HG03060 (cell line): ENCODE measurements at regions not wholly inside any gene's neighbourhood (a gene's known extent, or its start where the extent isn't known, plus 50 kb on each side); places are given as distances from the start of the nearest gene placed in this dataset.
"Not testable (repeated sequence)": the region's sequence is repeated elsewhere in the genome, so short reads cannot be mapped to it uniquely, and the experiment has no call there.

Source experiments
- ATAC-seq: cut with Tn5 transposase; IDR thresholded peaks from one replicate; pipeline ENCODE4 v1.9.1; 2021; ENCODE audit warnings: low read depth, moderate number of reproducible peaks; ENCODE audit not compliant: unreplicated experiment

DNA sequence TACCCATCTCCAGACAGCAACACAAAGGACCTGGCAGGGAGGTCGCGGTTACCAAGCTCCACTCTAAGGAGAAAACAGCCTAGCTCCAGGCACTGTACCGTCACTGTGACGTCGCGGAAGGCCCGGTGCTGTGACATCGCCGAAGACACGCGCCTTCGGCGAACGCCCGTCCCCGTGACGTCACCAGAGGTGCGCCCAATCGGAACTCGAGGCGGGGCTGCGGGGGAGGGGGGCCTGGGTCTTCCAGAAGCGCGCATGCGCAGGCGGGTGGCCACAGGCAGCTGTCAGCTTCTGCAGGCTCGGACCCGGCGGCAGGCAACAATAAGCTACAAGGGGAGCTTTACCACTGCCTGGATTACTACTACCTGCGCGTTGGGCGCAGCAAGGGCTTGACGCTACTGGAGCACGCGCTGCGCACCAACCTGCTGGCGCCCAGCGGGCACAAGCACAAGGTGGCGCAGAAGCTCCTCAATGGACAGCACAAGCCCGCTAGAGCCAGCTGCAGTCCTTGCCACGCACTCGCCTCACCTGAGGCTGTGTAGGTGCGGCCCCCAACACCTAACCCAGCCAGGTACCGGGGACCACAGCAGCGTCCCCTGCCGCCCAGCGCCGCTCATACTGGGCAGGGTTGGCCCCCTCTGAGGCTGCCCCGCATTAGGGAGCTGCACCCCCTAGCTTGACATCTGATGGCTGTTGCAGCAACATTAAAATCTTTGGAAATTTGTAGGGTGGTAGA is 208.4 kb downstream of the TPST1 start:
- no peak for ATAC-seq

GRCh38 chr7:66415659-66416265 is 210.6 kb downstream of the TPST1 start:
- ATAC-seq = no peak

DNA sequence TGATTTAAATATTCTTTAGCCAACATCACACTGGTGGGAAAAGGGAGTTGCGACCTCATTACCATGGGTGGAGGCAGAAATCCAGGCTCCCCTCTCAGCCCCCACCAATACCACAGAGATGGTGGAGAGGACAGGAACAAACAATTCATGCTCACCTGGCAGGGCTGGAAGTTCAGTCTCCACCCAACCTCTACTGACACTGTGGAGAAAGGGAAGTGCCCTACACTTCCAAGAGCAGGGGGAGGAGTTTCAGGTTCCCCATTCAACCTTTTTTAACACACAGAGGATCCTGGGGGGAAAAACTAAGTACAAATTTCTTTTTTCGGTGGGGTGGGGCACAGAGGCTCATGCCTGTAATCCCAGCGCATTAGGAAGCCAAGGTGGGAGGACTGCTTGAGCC is 210.1 kb upstream of the KCTD7 start:
- ATAC-seq = no peak

- ATAC-seq = no peak
These were observed 209.5 kb upstream of the KCTD7 start for GRCh38 chr7:66419210-66419609.

GRCh38 chr7:66421830-66422475 is 206.7 kb upstream of the KCTD7 start:
- no peak for ATAC-seq

DNA sequence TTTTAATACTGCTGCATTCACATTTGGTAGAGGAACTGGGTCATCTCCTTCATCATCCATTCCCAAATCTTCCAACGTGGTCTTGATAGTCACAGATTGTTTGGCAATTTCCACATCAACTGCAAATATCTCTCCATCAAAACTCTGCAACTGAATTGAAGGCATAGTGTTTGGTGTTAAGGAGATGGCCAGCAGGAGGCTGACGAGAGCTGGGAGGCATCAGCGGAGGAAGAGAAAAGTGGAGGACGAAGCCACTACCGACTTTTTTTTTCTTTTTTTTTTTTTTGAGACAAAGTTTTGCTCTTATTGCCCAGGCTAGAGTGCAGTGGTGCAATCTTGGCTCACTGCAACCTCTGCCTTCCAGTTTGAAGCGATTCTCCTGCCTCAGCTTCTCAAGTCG is 205.0 kb upstream of the KCTD7 start:
- ATAC-seq = no peak

GRCh38 chr7:66426332-66426731 is 202.3 kb upstream of the KCTD7 start:
- no peak for ATAC-seq

GRCh38 chr7:66426996-66427395 is 201.7 kb upstream of the KCTD7 start:
- no peak for ATAC-seq

- ATAC-seq = no peak
These were observed 200.7 kb upstream of the KCTD7 start for GRCh38 chr7:66427956-66428355.

DNA sequence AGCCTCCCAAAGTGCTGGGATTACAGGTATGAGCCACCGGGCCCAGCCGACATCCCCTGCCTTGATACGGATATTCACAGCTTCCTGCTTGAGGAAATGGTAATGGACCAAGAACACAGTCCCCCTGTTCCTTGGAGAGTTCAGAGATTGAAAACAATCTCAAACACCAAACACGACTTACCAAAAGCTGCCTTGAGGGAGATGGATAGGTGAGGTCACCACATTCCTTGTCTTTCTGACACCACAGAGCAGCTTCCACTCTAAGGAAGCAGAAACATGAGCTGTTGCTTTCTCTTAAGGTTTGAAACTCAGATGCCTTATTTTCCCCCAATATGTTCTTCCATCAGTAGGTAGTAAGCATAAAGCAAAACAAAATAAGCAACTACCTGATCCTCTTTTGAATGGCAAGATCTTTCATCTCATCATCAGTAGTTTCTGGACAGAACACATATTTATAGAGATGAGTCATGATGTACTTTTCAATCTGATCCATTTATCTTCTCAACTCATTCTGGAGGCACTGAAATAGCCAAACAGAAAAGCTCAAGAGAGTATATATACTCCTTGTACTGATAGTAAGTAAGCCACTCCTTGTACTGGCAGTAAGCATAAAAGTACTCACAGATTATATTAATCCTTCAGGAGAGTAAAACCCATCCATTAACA is 199.1 kb upstream of the KCTD7 start:
- ATAC-seq = no peak

- no peak for ATAC-seq
These were observed 198.5 kb upstream of the KCTD7 start for GRCh38 chr7:66430164-66430545.

GRCh38 chr7:66438703-66439405 is 189.8 kb upstream of the KCTD7 start:
- ATAC-seq = not testable (repeated sequence)

DNA sequence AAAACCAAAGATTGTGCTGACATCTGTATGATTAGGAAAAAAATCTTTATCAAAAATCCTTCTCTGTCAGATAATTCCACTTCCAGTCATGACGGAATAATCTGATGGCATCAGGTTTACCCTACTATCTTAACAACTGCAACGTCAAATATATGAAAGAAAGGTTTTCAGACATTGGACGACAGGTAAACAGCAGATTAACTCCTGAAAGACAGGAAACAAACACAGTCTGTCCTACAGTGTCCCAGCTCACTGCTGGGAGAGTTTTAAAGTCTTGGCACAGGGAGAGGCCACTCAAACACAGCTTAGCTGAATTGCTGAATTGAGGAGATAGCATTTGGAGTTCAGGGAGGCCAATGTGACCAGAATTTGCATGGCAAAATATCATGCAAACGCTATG is 186.3 kb upstream of the KCTD7 start:
- no peak for ATAC-seq

DNA sequence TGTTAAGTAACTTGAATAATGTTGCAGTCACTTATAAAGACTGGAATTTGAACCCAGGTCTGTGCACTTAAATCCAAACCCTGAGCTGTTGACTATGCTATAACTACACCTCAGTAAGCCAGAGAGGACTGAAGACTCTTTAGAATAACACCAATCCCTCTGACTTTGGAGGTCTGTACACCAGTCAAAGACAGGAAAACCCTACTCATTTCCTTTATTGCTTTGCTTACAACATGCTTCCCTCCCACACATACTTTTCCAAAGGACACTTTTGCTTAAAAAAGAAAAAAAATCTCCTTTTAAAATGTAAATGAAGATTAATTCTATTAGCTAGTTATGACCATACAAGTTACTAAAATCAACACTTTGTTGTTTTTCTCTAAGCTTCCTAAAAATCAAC is 184.7 kb upstream of the KCTD7 start:
- ATAC-seq = no peak

GRCh38 chr7:66447007-66447406 is 181.7 kb upstream of the KCTD7 start:
- ATAC-seq = not testable (repeated sequence)

- not testable (repeated sequence) for ATAC-seq
These were observed 177.9 kb upstream of the KCTD7 start for GRCh38 chr7:66450814-66451213.

- not testable (repeated sequence) for ATAC-seq
These were observed 177.0 kb upstream of the KCTD7 start for GRCh38 chr7:66451713-66452112.

GRCh38 chr7:66452165-66452564 is 176.5 kb upstream of the KCTD7 start:
- no peak for ATAC-seq

DNA sequence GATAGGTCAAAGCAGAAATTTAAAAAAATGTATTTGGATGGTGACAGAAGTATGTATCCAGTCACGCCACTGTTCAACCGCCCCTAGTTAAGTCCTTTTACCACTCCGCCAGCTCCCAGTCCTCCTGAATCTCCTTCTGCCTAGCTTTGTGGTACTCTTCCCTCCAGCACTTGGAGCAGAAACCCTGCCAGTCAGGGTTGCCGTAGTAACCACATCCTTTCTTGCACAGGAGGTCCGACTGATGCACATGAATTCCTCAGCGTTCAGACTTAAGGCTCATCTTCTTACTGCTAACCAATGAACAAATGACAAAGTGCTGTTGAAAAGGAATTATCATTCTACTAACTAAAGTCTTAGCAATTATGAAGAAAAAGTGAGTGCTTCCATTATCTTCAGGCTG is 175.3 kb upstream of the KCTD7 start:
- no peak for ATAC-seq

DNA sequence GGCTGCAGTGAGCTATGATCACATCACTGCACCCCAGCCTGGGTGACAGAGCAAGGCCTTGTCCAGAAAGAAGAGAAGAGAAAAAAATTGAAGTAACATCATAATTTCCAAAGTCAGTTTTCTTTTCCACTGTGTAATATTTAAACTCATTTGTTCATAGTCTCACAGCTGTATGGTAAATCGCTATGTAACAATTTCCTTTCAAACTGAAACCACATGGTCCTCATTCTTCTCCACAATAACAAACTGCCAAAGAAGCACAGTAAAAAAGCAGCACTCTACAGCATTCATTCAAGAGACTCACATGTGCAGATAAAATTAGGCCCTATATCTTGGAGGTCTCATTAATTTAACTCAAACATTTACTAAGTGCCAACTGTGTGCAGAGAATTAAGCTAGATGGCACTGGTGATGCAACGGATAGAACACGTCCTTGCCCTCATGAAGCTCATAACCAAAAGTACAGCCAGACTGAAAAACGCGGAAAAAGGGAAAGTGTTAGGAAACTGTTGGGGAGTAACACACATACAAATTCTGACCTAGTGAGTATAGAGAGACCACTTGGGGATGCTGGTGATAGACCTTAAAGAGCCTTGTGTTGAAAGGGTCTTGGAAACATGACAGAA is 174.0 kb upstream of the KCTD7 start:
- ATAC-seq = no peak
